Tibial nerve (tissue), 4 donors: ENCODE measurements at regions not wholly inside any gene's neighbourhood (a gene's known extent, or its start where the extent isn't known, plus 50 kb on each side); places are given as distances from the start of the nearest gene placed in this dataset.

Experiments
- EP300 ChIP-seq, 2 donors: sonication (generic); formaldehyde crosslinking; IDR thresholded peaks; one replicate each; pipeline ENCODE4 v1.6.1; 2017; ENCODE audit warnings: antibody characterized with exemption in 2 of 2, mild to moderate bottlenecking in 1 of 2
- TF ChIP-seq, protein P1 (sequence below), 5 experiments: fragments of 200-600 bp in 3 of 5; fragments of 450-650 bp in 2 of 5; sonication (generic) in 3 of 5; IDR thresholded peaks; one replicate each; pipeline ENCODE4 v1.5.1; 2016 to 2019; ENCODE audit warnings: antibody characterized with exemption in 5 of 5, mild to moderate bottlenecking in 3 of 5, moderate library complexity in 2 of 5

DNA sequence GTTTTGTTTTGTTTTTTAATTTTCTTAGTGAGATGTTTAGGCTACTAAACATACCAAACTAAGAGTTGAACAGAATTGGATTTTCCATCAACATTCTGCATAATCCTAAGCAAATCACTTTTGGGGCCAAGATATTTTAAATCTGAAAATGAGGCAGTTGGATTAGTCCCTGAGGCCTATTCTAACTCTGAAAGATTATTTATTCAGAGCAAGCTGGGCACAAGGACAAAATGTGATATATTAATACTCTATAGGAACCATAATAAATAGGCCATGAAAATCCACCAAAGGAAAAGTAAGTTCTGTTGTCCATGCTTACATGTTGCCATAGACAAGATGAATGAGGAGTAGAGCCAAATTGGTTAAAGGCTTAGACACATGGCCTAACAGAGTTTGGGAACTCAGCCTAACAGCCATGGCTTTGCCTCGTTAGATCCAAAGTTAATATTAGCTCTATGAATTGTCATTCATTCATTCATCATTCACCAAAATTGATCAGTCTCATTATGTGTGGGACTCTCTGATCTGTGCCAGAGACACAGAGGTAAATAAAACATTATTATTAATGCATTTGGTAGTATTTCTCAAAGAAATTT, 183.5 kb downstream of the SCG2 start:
- no peak for TF ChIP-seq EP300 (IDR thresholded peaks at IDR 0.05)
- TF ChIP-seq, protein P1, sequence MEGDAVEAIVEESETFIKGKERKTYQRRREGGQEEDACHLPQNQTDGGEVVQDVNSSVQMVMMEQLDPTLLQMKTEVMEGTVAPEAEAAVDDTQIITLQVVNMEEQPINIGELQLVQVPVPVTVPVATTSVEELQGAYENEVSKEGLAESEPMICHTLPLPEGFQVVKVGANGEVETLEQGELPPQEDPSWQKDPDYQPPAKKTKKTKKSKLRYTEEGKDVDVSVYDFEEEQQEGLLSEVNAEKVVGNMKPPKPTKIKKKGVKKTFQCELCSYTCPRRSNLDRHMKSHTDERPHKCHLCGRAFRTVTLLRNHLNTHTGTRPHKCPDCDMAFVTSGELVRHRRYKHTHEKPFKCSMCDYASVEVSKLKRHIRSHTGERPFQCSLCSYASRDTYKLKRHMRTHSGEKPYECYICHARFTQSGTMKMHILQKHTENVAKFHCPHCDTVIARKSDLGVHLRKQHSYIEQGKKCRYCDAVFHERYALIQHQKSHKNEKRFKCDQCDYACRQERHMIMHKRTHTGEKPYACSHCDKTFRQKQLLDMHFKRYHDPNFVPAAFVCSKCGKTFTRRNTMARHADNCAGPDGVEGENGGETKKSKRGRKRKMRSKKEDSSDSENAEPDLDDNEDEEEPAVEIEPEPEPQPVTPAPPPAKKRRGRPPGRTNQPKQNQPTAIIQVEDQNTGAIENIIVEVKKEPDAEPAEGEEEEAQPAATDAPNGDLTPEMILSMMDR (IDR thresholded peaks at IDR 0.05) = no peak
